ENCODE measurements at regions not wholly inside any gene's neighbourhood (a gene's known extent, or its start where the extent isn't known, plus 50 kb on each side); places are given as distances from the start of the nearest gene placed in this dataset.

DNA sequence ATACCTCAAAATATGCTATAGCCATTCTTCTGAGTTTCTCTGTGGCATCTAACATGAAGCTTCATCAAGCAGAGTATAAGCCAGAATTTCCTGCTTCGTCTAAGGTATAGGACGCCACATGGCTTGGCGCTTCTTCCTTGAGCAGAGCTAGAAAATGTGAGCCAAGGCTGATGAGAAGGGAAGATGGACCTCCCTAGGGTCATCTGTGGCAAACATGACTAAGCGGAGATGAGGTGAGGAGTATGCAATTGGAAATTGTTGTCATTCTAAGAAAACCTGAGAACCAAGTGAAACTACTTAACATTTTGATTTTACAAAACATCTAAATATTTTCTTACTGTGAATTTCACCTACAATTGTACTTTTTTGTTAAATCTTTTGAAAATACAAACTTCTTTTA is 466.5 kb downstream of the PSAT1 start:
- H3K4me1 Mint-ChIP-seq: no peaks in the 10 kb centered on the region
- H3K27ac Mint-ChIP-seq (ENCODE audit: low read depth): no peak overlapping the region
- DNase-seq (ENCODE audit: low spot score in 2 of 2) (no peak), ATAC-seq (replicated peaks; ENCODE audit: extremely low read depth, poor library complexity, severe bottlenecking) (no peak)
- no peaks in the 10 kb centered on the region for H3K36me3 Mint-ChIP-seq (ENCODE audit: insufficient read depth)
- no peaks in the 10 kb centered on the region for H3K27me3 Mint-ChIP-seq
- peaks cover 11% of the 10 kb centered on the region for H3K9me3 Mint-ChIP-seq
- no peak overlapping the region for H3K4me3 Mint-ChIP-seq

DNA sequence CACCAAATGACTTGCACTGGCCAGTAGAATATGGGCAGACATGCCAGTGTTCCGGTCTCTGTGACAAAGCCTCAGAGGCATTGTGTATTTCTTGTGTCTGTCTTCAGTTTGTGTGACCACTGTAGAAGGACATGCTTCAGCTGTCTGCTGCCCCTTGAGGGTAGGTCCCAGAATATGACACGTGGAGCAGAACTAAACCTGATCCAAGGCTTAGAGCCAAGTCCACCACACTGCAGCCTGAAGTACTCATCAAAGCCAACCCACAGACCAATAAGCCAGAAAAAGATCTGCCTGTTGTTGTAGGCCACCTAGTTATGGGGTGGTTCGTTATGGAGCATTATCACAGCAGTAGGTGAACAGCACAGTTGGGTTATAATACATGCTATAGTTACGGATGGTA is 468.9 kb downstream of the PSAT1 start:
- ATAC-seq (replicated peaks; ENCODE audit: extremely low read depth, poor library complexity, severe bottlenecking): no peak
- Mint-ChIP-seq H3K9me3 (peaks cover 18% of the 10 kb centered on the region), H3K27me3 (no peaks in the 10 kb centered on the region)

DNA sequence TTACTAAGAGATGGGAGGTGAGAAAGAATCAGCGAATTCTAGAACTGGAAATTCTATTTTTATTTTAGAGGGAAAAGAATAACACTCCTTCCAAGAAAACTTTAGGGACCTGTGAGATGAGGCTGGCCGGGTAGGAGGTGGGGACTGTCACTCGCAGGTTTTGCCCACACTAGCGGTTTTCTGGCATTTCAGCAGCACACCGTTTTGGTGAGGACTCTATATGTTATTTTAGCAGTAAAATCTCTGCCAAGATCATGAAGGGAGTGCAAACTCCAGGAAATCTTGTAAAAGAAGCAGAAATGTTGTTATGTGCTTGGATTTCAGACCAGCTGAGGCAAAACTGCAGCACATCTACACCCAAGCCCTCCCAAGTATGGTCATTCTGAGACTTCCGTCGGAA is 470.6 kb downstream of the PSAT1 start:
- H3K27me3 Mint-ChIP-seq: no peaks in the 10 kb centered on the region
- DNase-seq (ENCODE audit: low spot score in 2 of 2) (no peak), ATAC-seq (replicated peaks; ENCODE audit: extremely low read depth, poor library complexity, severe bottlenecking) (no peak)
- H3K36me3 Mint-ChIP-seq (ENCODE audit: insufficient read depth): no peaks in the 10 kb centered on the region
- no peaks in the 10 kb centered on the region for H3K4me1 Mint-ChIP-seq
- no peak overlapping the region for H3K4me3 Mint-ChIP-seq
- H3K27ac Mint-ChIP-seq (ENCODE audit: low read depth): no peak overlapping the region
- peaks cover 18% of the 10 kb centered on the region for H3K9me3 Mint-ChIP-seq

More for the DNA sequence above, 468.9 kb downstream of the PSAT1 start:
- Mint-ChIP-seq H3K4me3 (no peak overlapping the region), H3K36me3 (ENCODE audit: insufficient read depth) (no peaks in the 10 kb centered on the region), H3K4me1 (no peaks in the 10 kb centered on the region), H3K27ac (ENCODE audit: low read depth) (no peak overlapping the region)
- no peak for DNase-seq (ENCODE audit: low spot score in 2 of 2)

DNA sequence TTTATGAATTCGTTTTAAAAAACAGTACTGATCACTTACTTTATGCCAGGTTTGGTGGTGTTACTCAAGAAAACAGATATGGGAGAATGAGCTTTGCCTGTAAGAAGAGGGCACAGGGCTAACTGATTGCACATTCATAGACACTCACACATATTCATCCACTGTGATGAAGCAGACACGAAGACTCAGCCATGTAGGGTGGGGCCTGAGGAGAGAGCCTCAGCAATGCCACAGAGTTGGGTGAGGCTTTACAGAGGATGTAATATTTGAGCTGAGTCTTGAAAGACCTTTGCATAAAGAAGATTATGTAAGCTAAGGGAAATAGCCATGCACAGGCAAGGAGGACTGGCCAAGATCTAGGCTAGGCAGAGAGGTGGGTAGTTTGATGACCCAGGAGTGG is 472.8 kb downstream of the PSAT1 start:
- DNase-seq (ENCODE audit: low spot score in 2 of 2): no peak
- no peak for ATAC-seq (replicated peaks; ENCODE audit: extremely low read depth, poor library complexity, severe bottlenecking)
- Mint-ChIP-seq H3K27me3 (no peaks in the 10 kb centered on the region), H3K27ac (ENCODE audit: low read depth) (no peak overlapping the region), H3K4me1 (no peaks in the 10 kb centered on the region), H3K9me3 (peaks cover 18% of the 10 kb centered on the region), H3K4me3 (no peak overlapping the region), H3K36me3 (ENCODE audit: insufficient read depth) (no peaks in the 10 kb centered on the region)

DNA sequence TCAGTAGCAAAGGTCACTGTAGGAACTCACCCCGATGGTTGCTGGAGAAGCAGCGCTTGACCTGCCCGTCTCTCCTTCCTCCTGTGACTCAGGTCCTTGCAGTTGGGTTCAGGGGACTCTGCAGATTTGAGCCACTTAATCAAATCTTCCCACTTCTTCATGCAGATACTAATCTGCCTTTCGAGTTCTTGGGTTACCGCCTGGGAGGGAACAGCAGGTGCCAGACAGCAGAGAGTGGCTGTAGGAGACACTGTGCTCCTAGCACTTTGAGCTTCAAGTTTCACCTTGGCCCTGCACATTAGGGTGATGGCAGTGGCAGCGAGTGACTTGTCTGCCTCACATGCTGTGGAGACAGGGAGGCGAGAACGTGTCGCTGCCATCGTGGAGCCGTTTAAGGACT is 478.3 kb downstream of the PSAT1 start:
- DNase-seq (ENCODE audit: low spot score in 2 of 2) (no peak), ATAC-seq (replicated peaks; ENCODE audit: extremely low read depth, poor library complexity, severe bottlenecking) (no peak)
- Mint-ChIP-seq H3K9me3 (no peaks in the 10 kb centered on the region), H3K27me3 (no peaks in the 10 kb centered on the region), H3K36me3 (ENCODE audit: insufficient read depth) (no peaks in the 10 kb centered on the region), H3K4me3 (no peak overlapping the region), H3K4me1 (no peaks in the 10 kb centered on the region), H3K27ac (ENCODE audit: low read depth) (no peak overlapping the region)

DNA sequence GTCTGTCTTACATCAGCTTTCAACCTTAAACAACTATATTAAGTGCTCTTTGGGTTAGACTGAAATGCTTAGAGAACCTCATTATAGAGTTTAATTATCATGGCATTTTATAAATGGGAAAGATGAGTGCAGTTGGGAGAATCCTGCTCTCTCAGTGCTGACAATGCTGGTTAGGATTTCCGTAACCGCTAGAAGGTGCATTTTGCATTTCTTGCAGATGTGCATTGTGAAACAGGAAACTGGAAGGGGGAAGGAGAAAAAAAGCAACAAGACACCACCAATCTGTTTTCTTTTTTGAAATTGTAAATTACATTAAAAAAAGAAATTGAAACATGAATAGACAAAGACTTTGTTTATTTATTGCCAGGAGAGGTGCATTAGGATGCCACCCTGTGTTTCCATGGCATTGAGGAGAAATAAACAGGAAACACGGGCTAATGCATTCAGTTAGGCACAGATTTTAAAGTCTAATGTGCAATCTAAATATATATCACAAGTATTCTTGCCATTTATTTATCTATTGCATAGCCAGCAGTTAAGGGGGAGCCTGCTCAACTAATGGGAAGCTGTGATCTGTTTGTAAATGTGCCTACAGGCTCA is 478.9 kb downstream of the PSAT1 start:
- DNase-seq (ENCODE audit: low spot score in 2 of 2) (no peak), ATAC-seq (replicated peaks; ENCODE audit: extremely low read depth, poor library complexity, severe bottlenecking) (no peak)
- H3K9me3 Mint-ChIP-seq: no peaks in the 10 kb centered on the region
- H3K4me3 Mint-ChIP-seq: no peak overlapping the region
- H3K27me3 Mint-ChIP-seq: no peaks in the 10 kb centered on the region
- H3K36me3 Mint-ChIP-seq (ENCODE audit: insufficient read depth): no peaks in the 10 kb centered on the region
- no peak overlapping the region for H3K27ac Mint-ChIP-seq (ENCODE audit: low read depth)
- H3K4me1 Mint-ChIP-seq: no peaks in the 10 kb centered on the region

DNA sequence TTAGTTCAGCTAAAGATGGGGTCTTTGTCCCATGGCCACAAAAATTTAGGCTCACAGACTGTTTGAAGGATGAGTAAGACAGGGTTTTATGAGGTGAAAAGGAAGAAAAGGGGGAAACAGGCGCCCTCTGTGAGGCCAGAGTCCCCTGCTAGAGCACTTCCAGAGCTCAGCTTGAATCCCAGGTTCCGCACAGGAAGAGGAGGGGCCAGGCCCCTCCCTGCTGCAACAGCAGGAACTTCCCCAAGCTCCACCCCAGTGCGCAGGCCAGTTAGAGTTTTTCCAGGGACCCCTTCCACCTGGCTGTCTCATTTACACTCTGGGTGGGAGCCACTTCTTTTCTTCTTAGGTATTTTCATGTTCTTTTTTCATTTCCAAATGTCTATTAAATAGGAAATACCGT is 480.8 kb downstream of the PSAT1 start:
- Mint-ChIP-seq H3K4me3 (no peak overlapping the region), H3K4me1 (no peaks in the 10 kb centered on the region), H3K27ac (ENCODE audit: low read depth) (no peak overlapping the region), H3K9me3 (no peaks in the 10 kb centered on the region), H3K27me3 (no peaks in the 10 kb centered on the region), H3K36me3 (ENCODE audit: insufficient read depth) (no peaks in the 10 kb centered on the region)
- DNase-seq (ENCODE audit: low spot score in 2 of 2): no peak
- no peak for ATAC-seq (replicated peaks; ENCODE audit: extremely low read depth, poor library complexity, severe bottlenecking)

DNA sequence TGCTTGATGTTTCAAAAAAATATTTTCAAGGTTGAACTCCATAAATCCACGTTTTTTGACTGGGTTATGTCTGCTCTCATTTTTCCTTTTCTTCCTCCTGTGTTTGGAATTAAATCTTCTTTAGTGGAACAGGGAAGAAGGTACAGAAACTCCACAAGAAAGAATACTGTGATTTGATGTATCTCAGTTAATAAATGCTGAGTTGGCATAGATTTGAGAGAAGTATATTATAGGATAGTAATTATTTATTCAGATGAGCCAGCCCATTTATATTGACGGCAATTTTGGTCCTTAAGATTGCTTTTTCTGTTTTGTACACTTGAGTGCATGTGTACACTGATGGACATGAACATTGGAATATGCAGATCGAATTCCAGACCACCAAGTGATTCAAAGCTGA is 481.4 kb downstream of the PSAT1 start:
- H3K36me3 Mint-ChIP-seq (ENCODE audit: insufficient read depth): no peaks in the 10 kb centered on the region
- H3K4me1 Mint-ChIP-seq: no peaks in the 10 kb centered on the region
- DNase-seq (ENCODE audit: low spot score in 2 of 2): no peak
- no peaks in the 10 kb centered on the region for H3K27me3 Mint-ChIP-seq
- H3K4me3 Mint-ChIP-seq: no peak overlapping the region
- ATAC-seq (replicated peaks; ENCODE audit: extremely low read depth, poor library complexity, severe bottlenecking): no peak
- H3K27ac Mint-ChIP-seq (ENCODE audit: low read depth): no peak overlapping the region
- H3K9me3 Mint-ChIP-seq: no peaks in the 10 kb centered on the region

DNA sequence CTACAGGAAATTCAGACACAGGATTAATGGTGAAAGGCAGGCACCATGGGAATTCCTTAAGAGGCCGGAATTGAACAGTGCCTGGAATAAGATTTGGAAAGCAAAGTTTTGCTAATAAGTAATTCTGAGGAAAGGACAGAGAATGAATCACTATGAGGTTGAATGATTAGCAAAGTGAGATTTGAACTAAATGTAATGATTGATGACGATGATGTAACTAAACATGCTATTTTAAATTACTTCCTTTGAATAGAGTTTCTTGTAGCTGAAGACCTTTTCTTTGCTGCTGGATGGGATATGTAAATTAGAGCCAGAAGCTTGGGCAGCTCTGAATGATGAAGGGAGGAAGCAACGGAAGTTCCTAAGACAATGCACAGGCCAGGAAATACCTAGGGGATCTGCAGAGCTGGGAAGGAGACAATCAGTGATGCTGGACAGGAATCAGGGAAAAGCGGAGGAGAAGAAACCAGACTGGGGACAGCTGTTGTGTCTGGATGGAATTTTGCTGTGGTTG is 482.0 kb downstream of the PSAT1 start:
- Mint-ChIP-seq H3K4me1 (no peaks in the 10 kb centered on the region), H3K9me3 (no peaks in the 10 kb centered on the region), H3K27ac (ENCODE audit: low read depth) (no peak overlapping the region), H3K27me3 (no peaks in the 10 kb centered on the region), H3K36me3 (ENCODE audit: insufficient read depth) (no peaks in the 10 kb centered on the region), H3K4me3 (no peak overlapping the region)
- no peak for ATAC-seq (replicated peaks; ENCODE audit: extremely low read depth, poor library complexity, severe bottlenecking)
- DNase-seq (ENCODE audit: low spot score in 2 of 2): no peak

DNA sequence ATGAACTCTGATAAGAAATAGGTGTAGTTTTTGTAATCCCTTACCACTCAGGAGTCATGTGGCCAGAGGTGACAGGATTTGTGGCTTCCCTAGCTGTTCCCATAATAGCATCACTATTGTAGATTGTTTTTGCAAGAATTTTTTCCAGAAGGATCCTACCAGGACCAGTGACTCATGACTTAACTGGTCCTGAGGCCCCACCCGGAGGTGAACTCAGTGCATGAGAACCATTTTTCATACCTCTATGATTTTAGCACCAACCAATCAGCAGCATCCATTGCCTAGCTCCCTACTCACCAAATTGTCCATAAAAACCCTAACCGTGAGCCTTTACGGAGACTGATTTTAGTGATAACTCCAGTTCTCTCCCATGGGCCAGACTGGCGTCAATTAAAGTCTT is 484.8 kb downstream of the PSAT1 start:
- Mint-ChIP-seq H3K36me3 (ENCODE audit: insufficient read depth) (no peaks in the 10 kb centered on the region), H3K27ac (ENCODE audit: low read depth) (no peak overlapping the region), H3K27me3 (no peaks in the 10 kb centered on the region), H3K4me3 (no peak overlapping the region), H3K9me3 (no peaks in the 10 kb centered on the region), H3K4me1 (no peaks in the 10 kb centered on the region)
- no peak for ATAC-seq (replicated peaks; ENCODE audit: extremely low read depth, poor library complexity, severe bottlenecking)
- no peak for DNase-seq (ENCODE audit: low spot score in 2 of 2)

DNA sequence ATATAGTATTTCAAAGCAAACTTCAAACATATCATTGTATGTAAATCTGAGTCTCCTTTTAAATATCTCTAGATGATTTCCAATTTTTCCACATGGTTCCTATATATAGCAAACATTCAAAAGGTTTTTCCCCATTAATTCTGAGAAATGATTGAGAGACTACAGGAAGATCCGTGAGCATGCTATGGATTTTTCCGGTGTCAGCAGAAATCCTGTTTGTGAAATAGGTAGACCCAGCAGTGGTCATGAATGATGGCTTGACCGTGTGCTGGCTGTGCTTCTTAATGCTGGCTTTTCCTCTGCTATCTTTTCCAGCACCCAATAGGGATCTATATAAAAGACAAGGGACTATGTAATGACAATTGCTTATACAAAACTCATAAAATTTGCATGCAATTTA is 485.3 kb downstream of the PSAT1 start:
- ATAC-seq (replicated peaks; ENCODE audit: extremely low read depth, poor library complexity, severe bottlenecking): no peak
- Mint-ChIP-seq H3K36me3 (ENCODE audit: insufficient read depth) (no peaks in the 10 kb centered on the region), H3K27ac (ENCODE audit: low read depth) (no peak overlapping the region)

DNA sequence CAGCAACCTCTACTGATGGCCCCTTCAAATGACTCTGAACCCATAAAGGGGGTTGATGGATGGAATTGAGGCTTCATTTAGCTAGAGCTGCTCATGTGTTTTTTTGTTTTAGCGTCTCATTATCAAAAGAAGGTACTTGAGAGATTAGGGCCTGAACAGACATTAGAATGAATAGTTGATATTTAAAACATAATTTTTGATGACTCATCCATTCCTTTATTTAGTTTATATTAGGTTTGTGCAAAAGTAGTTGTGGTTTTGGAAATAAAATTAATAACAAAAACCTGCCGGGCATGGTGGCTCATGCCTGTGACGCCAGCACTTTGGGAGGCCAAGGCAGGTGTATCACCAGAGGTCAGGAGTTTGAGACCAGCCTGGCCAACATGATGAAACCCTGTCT is 485.9 kb downstream of the PSAT1 start:
- Mint-ChIP-seq H3K27me3 (no peaks in the 10 kb centered on the region), H3K4me1 (no peaks in the 10 kb centered on the region), H3K9me3 (no peaks in the 10 kb centered on the region), H3K4me3 (no peak overlapping the region), H3K27ac (ENCODE audit: low read depth) (no peak overlapping the region), H3K36me3 (ENCODE audit: insufficient read depth) (no peaks in the 10 kb centered on the region)
- no peak for ATAC-seq (replicated peaks; ENCODE audit: extremely low read depth, poor library complexity, severe bottlenecking)
- DNase-seq (ENCODE audit: low spot score in 2 of 2): no peak

More for the DNA sequence above, 485.3 kb downstream of the PSAT1 start:
- Mint-ChIP-seq H3K4me3 (no peak overlapping the region), H3K27me3 (no peaks in the 10 kb centered on the region), H3K4me1 (no peaks in the 10 kb centered on the region), H3K9me3 (no peaks in the 10 kb centered on the region)
- no peak for DNase-seq (ENCODE audit: low spot score in 2 of 2)

DNA sequence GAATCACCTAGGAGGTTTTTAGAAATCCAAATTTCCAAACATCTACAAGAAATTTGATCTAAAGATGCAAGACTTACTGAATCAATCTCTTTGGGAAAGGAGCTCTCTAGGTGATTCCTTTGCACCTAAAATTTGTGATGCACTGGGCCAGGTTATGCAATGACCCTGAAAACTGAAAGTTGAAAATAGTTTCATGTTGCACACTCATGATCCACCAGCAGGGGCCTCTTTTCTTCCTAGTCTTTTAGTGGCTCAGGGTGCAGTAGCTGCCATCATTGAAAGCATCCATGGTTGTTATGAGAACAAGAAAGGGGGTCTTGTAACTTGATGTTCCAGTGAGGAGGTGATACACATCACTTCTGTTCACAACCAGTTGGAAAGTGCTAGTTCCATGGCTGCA is 486.8 kb downstream of the PSAT1 start:
- DNase-seq (ENCODE audit: low spot score in 2 of 2) (no peak), ATAC-seq (replicated peaks; ENCODE audit: extremely low read depth, poor library complexity, severe bottlenecking) (no peak)
- no peaks in the 10 kb centered on the region for H3K27me3 Mint-ChIP-seq
- no peaks in the 10 kb centered on the region for H3K36me3 Mint-ChIP-seq (ENCODE audit: insufficient read depth)
- no peak overlapping the region for H3K27ac Mint-ChIP-seq (ENCODE audit: low read depth)
- H3K4me1 Mint-ChIP-seq: no peaks in the 10 kb centered on the region
- no peak overlapping the region for H3K4me3 Mint-ChIP-seq
- no peaks in the 10 kb centered on the region for H3K9me3 Mint-ChIP-seq

DNA sequence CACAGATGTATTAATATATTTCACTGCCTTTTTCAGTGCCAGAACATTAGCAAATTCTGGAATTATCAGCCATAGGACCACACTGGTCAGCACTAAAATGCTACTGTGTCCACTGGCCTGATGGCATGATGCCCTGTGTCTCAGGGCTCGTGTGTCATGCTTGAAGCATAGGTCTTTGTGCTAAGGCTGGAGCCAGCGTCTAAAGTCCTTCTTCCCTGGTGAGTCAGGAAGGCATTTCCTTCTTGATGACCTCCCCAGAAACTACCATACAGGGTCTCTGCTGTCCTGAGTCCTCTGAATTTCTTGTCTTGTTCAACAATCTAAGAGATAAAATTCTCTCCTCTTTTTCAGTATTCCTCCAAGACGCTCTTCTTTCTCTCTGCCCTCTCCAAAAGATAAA is 489.9 kb downstream of the PSAT1 start:
- no peaks in the 10 kb centered on the region for H3K27me3 Mint-ChIP-seq
- H3K4me1 Mint-ChIP-seq: no peaks in the 10 kb centered on the region
- no peaks in the 10 kb centered on the region for H3K36me3 Mint-ChIP-seq (ENCODE audit: insufficient read depth)
- no peak for ATAC-seq (replicated peaks; ENCODE audit: extremely low read depth, poor library complexity, severe bottlenecking)
- no peak overlapping the region for H3K4me3 Mint-ChIP-seq
- H3K9me3 Mint-ChIP-seq: peaks cover 18% of the 10 kb centered on the region
- H3K27ac Mint-ChIP-seq (ENCODE audit: low read depth): no peak overlapping the region
- DNase-seq (ENCODE audit: low spot score in 2 of 2): no peak
